AG20443 (cell line): ENCODE measurements at regions not wholly inside any gene's neighbourhood (a gene's known extent, or its start where the extent isn't known, plus 50 kb on each side); places are given as distances from the start of the nearest gene placed in this dataset.

Experiments
- DNase-seq: peaks from one replicate; pipeline ENCODE4 v3.0.0; 2012; ENCODE audit warnings: low spot score, mixed read lengths

- no peak for DNase-seq
These were observed 94.9 kb upstream of the CADM1 start for GRCh38 chr11:115599125-115599524.

GRCh38 chr11:115598257-115598901 is 94.2 kb upstream of the CADM1 start:
- no peak for DNase-seq

DNA sequence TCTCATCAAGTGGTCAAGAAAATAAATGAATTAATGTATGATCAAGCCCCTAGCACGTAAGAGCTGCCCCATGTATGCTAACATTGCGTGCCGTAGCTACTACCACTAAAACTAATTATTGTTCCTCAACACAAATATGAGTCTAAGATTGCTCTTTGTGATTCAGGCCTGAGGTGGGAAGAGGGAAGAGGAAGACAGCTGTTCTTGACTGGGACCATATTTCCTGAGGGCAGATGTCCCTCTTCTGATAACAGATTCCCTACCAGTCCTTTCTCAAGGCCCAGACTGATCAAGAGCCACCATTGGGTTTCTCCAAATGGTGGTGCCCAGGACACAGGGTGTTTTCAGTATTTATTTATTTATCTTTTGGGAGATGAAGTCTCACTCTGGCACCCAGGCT is 87.2 kb upstream of the CADM1 start:
- DNase-seq, result no peak

DNA sequence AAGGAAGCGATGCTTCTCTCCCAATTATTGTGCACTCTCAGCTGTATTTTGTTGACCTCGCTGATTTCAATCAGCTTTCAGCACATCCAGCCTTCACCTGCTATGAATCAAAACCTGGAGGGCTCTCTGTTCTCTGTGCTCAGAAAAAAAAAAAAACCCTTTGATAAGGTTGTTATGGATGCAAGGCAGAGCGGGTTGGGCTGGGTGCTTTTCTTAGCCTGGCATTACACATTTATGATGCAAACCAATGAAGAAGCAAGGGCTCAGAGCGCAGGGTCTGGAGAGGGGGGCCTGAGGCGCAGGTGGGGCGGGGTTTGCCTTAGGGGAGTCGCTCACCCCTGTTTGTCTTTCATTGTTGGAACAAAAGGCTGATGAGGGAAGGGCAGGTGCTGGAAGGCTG is 86.0 kb upstream of the CADM1 start:
- no peak for DNase-seq

GRCh38 chr11:115587718-115588342 is 83.6 kb upstream of the CADM1 start:
- DNase-seq, result no peak

GRCh38 chr11:115585361-115586024 is 81.3 kb upstream of the CADM1 start:
- DNase-seq, result no peak

DNA sequence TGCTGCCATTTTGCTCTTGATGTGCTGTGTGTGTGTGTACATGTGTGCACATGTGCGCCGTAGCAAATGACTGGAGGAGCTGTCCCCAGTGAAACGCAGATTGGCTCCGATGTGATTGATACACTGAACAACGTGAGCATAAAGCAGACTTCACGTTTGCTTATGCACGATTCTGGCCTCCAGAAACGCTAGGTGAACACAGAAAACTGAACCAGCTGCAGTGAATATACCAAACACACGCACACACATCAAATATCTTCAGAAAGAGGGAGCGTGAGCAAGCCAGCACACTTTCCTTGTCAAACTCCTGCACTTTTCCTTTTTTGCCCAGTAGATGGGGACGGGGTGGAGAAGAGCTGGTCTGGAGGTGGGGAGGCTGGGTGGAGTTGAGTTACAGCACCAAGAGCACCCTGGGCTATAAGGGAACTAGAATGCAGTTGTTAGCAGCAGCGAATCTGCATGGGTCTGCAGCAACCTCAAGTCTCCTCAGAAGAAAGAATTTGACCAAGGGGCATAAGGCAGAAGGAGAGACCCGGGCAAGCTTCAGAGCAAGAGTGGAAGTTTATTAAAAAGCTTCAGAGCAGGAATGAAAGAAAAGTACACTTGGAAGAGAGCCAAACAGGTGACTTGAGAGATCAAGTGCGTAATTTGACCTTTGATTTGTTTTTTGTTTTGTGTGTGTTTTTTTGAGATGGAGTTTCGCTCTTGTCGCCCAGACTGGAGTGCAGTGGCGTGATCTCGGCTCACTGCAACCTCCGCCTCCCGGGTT is 77.8 kb upstream of the CADM1 start:
- DNase-seq, result peak; percentile 46

GRCh38 chr11:115580927-115581680 is 76.9 kb upstream of the CADM1 start:
- peak; percentile 49 for DNase-seq

DNA sequence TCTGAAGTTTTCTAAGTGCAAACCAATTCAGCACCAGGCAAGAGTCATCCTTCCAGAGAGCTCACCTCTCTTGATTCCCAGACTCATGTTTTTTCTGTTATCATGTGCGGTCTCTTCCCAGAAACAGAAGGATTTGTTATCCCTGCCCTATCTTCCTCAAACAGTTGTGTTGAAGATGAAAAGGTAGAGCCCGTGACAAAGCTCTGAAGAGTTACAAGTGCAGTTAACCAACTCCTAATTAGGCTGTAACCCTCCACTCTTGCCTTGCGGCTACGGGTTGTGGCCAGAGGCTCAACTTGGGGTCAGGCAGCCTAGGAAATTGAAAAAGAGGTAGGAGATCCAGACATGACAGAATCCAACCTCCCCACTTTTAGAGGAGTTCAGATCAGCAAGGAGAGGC is 76.2 kb upstream of the CADM1 start:
- no peak for DNase-seq

DNA sequence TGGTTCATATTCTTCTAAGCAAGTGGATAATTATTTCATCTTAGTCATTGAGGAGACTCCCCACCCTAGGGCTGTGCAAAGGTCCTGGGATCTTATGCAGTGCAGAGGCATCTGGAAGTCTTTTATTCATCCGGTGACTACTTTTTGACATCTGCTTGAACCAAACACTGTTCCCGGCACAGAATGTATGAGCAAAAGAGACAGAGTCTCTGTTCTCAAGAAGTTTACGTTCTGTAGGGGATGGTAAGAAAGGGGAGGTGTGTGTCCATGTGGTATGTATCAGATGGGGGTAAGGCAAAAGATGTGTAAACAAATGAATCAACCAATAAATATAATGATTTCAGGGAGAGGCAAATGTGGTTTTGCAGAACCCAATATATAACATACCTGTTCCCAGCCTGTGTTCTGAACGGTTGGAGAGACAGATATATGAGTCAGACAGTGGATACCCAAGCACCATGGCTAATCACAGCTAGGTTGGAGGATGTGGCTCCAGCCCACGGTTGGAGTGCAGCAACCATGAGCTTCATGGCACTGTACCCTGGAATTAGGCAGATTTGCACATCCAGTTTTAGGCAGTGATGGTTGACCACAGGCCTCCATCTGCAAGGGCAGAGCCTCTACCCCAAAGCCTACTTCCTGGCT is 75.1 kb upstream of the CADM1 start:
- DNase-seq, result no peak

DNA sequence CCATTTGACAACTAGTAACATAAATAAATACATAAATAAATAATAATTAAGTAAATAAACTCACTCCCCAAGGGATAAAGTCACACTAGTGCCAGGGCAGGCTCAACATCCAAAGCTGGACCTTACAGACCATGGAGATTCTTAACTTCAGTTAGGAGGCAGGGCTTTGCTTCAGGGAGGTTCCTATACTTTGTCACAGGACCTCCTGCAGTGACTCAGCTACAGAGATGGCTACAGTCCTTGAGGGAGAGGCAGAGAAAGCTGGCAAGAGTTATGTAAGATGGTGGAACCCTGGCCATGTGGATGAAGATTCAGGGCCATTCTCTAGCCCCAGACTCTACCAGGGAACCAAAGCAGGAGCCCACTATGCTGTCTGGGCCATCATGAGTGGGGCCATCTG is 74.1 kb upstream of the CADM1 start:
- DNase-seq, result no peak

DNA sequence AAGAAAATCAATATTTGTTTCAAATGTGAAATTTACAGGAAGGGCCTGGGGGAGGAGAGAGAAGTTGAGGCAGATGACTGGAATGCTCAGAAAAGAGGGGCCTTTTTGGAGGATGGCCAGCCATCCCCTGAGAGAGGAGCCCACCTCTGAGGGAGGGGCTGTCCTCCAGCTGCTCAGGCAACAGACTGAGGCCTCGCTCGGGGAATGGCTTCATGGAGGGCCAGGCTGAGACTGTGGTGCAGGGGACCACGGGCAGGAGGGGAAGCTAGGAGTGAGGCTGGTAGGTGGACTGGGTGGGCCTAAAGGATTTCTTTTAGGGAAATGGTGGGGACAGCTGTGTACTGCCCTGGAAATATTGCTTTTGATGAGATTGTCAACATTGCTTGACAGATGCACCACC is 73.5 kb upstream of the CADM1 start:
- no peak for DNase-seq

DNA sequence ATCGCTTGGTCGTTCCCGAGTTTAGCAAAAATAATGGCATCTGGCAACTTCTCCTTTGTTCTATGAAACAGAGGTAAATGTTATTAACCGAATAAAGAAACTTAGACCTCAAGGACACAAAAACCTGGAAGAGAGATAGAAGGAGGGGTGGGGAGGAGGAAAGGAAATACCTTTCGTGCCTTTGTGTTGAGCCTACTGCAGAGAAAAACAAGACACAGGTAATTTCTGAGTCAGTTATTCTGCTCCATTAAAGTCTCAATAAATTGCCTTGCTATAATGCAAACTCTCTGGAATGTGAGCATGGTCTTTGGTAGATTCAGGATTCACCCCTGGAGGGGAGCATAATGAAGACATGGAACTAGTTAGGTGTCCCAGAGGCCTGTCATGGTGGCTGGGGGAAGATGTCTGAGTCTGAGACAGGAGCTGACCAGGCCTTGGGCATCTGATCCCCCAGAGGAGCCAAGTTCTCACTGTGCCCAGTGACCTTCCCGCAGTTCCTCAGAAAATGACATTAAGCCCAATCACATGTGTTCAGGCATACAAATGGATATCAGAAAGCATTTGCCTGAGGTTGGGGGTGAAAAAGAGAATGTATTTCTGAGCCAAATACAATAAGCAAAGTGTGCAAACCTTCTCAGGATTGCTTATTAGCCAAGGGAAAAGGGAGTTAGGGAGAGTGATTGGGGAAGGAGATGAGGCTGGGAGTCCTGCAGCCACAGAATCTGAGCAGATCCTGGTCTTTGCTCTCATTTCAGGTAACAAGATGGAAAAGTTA is 72.6 kb upstream of the CADM1 start:
- no peak for DNase-seq

DNA sequence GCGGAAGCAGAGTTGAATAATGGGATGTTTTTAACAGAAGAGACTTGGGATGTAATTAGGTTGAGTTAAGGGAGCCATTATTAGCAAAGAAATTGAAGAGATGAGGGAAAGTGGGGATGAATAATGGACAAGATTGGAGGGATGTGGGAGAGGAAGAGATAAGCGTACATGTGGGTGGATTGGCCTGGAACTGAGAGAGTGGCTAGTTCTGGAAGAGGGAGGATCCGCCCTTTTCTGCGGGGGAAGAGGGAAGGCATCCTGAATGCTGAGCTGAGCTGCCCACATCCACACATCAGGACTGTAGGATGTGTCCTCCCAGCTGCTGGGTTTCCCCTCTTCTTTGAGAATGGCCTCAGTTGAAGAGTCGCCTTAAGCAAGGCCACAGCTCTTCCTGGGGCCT is 68.3 kb upstream of the CADM1 start:
- no peak for DNase-seq

GRCh38 chr11:115566180-115566764 is 62.1 kb upstream of the CADM1 start:
- no peak for DNase-seq

DNA sequence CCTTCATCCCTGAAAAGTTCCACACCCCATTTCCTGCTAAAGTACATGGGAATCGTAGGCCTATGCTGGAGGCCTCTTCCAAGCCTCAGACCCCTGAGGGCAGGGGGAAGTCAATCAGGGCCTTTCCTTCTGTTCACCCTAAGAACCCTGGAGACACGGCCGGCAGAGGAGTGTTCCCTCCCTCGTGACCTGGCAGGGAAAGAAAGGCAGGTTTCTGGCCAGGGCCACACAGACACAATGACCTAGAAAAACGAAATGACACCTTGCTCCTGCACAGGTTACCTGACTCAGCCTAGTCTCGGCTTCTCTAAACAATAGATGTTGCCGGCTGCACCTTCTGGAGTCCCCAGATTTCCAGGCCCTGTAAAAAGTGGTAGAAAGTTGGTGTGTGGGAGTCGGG is 60.6 kb upstream of the CADM1 start:
- DNase-seq, result no peak

GRCh38 chr11:115561116-115561515 is 56.9 kb upstream of the CADM1 start:
- no peak for DNase-seq

DNA sequence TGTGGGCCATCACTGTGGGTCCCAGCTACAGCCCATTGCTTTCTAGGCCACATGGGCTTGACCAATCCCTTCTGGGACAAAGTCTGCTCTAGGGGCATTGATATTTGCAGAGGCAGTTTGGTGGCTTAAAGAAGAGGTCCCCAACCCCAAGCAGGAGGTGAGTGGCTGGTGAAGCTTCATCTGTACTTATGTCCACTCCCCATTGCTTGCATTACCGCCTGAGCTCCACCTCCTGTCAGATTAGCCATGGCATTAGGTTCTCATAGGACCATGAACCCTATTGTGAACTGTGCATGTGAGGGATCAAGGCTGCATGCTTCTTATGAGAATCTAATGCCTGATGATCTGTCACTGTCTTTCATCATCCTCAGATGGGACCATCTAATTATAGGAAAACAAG is 54.4 kb upstream of the CADM1 start:
- DNase-seq, result no peak

GRCh38 chr11:115557681-115558080 is 53.5 kb upstream of the CADM1 start:
- DNase-seq, result no peak

- DNase-seq, result no peak
These were observed 52.8 kb upstream of the CADM1 start for GRCh38 chr11:115556984-115557383.
